Neural crest cell (in vitro differentiated cells): ENCODE measurements at regions not wholly inside any gene's neighbourhood (a gene's known extent, or its start where the extent isn't known, plus 50 kb on each side); places are given as distances from the start of the nearest gene placed in this dataset.
"Not testable (repeated sequence)": the region's sequence is repeated elsewhere in the genome, so short reads cannot be mapped to it uniquely, and the experiment has no call there.

Experiments
- DNase-seq: peaks from one replicate; pipeline ENCODE4 v3.0.0; 2021; ENCODE audit warnings: low read depth, mixed read lengths, low spot score
- H3K27ac Mint-ChIP-seq: one replicate; pipeline ENCODE4 v1.8.0; 2021; ENCODE audit warnings: mild to moderate bottlenecking, mixed read lengths; ENCODE audit not compliant: unreplicated experiment
- H3K27me3 Mint-ChIP-seq: 2 replicates; pipeline ENCODE4 v1.8.0; 2021; ENCODE audit warnings: low read depth, mild to moderate bottlenecking, mixed read lengths
- H3K36me3 Mint-ChIP-seq: 2 replicates; pipeline ENCODE4 v1.8.0; 2021; ENCODE audit warnings: low read depth, mild to moderate bottlenecking, mixed read lengths
- H3K4me1 Mint-ChIP-seq: 2 replicates; pipeline ENCODE4 v1.8.0; 2021; ENCODE audit warnings: mixed read lengths
- H3K4me3 Mint-ChIP-seq: one replicate; pipeline ENCODE4 v1.8.0; 2021; ENCODE audit warnings: mild to moderate bottlenecking, mixed read lengths
- H3K9me3 Mint-ChIP-seq: 2 replicates; pipeline ENCODE4 v1.8.0; 2021; ENCODE audit warnings: mixed read lengths
- TF ChIP-seq, protein P1 (sequence below): fragments of 200-600 bp; sonication (generic); conservative IDR thresholded peaks from 2 replicates; pipeline ENCODE4 v1.5.0; 2021; ENCODE audit warnings: antibody characterized with exemption, mild to moderate bottlenecking

DNA sequence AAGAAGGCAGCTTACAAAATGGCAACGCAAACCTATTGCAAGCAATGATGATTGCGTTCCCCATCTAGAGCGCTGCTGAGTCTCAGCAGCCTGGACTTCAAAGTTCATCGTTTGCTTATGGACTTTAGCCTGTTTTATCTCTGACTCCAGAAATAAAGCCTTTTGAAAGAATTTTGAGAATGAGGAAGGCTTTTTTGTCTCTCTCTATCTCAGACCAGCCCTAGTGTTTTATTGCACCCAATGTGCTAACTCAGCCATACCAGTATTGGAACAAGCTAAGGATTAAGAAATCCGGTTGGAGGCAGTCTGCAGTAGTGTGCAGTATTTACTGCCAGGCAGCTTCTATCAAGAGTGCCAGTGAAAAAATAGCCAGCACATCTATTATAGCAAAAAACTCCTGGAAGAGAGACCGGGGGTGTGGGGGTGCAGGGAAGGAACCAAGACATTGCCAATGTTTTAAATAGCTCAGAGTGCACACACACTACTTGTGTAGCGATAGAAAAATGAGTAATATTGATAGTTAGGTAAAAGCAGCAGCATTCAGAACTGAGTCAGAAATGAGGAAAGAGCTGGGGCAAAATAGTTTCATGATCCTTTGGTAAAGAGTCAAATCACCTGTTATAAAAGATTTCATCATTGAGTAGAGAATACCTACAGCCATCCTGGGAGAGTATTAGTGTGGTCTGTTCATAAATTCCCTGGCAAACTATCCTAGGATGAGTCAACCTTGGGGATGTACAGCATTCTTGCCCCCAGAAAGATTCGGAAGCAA lies 219.0 kb downstream of the ZNF608 start:
- TF ChIP-seq, protein P1, sequence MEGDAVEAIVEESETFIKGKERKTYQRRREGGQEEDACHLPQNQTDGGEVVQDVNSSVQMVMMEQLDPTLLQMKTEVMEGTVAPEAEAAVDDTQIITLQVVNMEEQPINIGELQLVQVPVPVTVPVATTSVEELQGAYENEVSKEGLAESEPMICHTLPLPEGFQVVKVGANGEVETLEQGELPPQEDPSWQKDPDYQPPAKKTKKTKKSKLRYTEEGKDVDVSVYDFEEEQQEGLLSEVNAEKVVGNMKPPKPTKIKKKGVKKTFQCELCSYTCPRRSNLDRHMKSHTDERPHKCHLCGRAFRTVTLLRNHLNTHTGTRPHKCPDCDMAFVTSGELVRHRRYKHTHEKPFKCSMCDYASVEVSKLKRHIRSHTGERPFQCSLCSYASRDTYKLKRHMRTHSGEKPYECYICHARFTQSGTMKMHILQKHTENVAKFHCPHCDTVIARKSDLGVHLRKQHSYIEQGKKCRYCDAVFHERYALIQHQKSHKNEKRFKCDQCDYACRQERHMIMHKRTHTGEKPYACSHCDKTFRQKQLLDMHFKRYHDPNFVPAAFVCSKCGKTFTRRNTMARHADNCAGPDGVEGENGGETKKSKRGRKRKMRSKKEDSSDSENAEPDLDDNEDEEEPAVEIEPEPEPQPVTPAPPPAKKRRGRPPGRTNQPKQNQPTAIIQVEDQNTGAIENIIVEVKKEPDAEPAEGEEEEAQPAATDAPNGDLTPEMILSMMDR: no peak
- no peak for DNase-seq

DNA sequence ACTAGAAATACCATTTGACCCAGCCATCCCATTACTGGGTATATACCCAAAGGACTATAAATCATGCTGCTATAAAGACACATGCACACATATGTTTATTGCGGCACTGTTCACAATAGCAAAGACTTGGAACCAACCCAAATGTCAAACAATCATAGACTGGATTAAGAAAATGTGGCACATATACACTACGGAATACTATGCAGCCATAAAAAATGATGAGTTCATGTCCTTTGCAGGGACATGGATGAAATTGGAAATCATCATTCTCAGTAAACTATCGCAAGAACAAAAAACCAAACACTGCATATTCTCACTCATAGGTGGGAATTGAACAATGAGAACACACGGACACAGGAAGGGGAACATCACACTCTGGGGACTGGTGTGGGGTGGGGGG lies 220.4 kb downstream of the ZNF608 start:
- H3K27ac Mint-ChIP-seq: not testable (repeated sequence)

More for the DNA sequence above, 219.0 kb downstream of the ZNF608 start:
- no peaks in the 10 kb centered on the region for H3K27me3 Mint-ChIP-seq
- peaks cover 9% of the 10 kb centered on the region for H3K36me3 Mint-ChIP-seq
- H3K4me3 Mint-ChIP-seq: no peak overlapping the region
- no peak overlapping the region for H3K27ac Mint-ChIP-seq
- H3K9me3 Mint-ChIP-seq: peaks cover 14% of the 10 kb centered on the region
- H3K4me1 Mint-ChIP-seq: peaks cover 21% of the 10 kb centered on the region

DNA sequence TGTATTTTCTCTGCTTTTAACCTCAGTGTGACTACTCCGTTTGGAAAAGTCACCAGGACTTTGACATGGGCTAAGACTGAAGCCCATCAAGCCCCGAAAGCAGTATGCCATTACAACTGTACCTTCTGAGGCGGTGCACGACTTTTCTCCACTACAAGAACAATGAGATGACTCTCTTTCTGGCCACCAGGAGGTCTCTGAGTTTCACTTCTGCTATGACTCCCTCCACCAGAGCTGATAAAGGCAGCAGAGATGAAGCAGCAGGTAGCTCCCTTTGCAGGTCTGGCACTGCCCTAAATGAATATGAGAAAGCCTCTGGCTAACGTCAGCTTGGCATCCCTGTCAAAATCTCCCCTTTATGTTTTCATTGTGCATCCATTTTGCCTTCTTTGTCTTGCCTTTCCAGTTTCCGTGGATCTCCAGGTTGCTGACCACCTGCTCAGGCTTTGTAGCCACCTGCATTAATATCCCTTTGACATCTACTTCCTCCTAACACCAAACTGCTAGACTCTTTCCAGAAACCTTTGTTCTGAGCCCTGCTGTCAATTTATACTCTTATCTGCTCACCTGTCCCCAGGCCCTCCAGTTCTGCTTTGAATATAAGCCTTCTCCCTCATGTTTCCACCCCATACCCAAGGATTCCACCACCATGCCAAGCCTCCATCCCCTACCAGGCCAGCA lies 221.7 kb downstream of the ZNF608 start:
- H3K36me3 Mint-ChIP-seq: peaks cover 8% of the 10 kb centered on the region
- peaks cover 15% of the 10 kb centered on the region for H3K4me1 Mint-ChIP-seq
- H3K27me3 Mint-ChIP-seq: no peaks in the 10 kb centered on the region
- no peak for DNase-seq
- no peak overlapping the region for H3K27ac Mint-ChIP-seq
- H3K9me3 Mint-ChIP-seq: peaks cover 7% of the 10 kb centered on the region
- H3K4me3 Mint-ChIP-seq: no peak overlapping the region
- TF ChIP-seq, protein P1: no peak

More for the DNA sequence above, 220.4 kb downstream of the ZNF608 start:
- Mint-ChIP-seq H3K9me3 (peaks cover 14% of the 10 kb centered on the region), H3K4me1 (peaks cover 18% of the 10 kb centered on the region), H3K36me3 (peaks cover 10% of the 10 kb centered on the region)
- H3K27me3 Mint-ChIP-seq, H3K4me3 Mint-ChIP-seq, DNase-seq: not testable (repeated sequence)

DNA sequence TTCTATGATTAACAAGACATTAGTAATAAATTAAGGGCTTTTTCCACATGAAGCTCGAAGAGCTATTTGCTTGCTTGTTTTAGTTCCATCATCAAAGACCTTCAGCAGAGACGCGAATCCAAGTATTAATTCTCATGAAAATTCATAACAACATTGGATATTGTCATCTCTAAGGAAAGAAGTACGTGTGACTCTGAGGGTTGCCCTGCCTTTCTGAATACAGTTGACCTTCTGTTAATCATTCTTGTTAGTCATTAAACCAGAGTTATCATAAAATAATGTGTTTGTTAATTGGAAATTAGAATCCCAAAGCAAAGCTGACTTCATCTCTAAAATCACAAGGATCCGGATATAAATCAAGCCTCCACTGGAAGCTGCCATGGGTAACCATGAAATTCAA lies 222.5 kb downstream of the ZNF608 start:
- no peak for DNase-seq
- peaks cover 7% of the 10 kb centered on the region for H3K9me3 Mint-ChIP-seq
- H3K36me3 Mint-ChIP-seq: peaks cover 8% of the 10 kb centered on the region
- no peak overlapping the region for H3K27ac Mint-ChIP-seq
- H3K27me3 Mint-ChIP-seq: no peaks in the 10 kb centered on the region
- TF ChIP-seq, protein P1: no peak
- no peak overlapping the region for H3K4me3 Mint-ChIP-seq
- H3K4me1 Mint-ChIP-seq: peaks cover 20% of the 10 kb centered on the region

DNA sequence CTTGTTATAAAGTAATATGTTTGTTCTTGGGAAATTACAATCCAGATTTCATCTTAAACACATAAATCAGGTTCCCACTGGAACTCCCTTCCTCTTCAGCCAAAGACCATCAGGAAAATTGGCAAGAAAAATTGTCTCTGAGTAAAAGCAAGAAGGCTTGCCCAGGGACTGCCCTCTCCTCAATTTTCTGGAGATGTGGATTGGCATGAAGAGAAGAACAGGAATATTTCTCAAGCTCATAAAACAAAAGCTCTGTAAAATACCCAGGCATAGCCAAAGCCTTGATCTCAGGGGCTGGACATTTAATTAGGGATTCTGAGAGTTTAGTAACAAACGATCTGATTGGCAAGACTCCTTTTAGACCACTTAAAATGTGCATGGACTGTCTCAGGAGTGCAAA lies 223.4 kb downstream of the ZNF608 start:
- no peaks in the 10 kb centered on the region for H3K27me3 Mint-ChIP-seq
- no peak overlapping the region for H3K27ac Mint-ChIP-seq
- H3K4me3 Mint-ChIP-seq: no peak overlapping the region
- peaks cover 25% of the 10 kb centered on the region for H3K4me1 Mint-ChIP-seq
- H3K9me3 Mint-ChIP-seq: peaks cover 7% of the 10 kb centered on the region
- no peak for DNase-seq
- TF ChIP-seq, protein P1: no peak
- H3K36me3 Mint-ChIP-seq: peaks cover 8% of the 10 kb centered on the region
